ENCODE measurements at regions not wholly inside any gene's neighbourhood (a gene's known extent, or its start where the extent isn't known, plus 50 kb on each side); places are given as distances from the start of the nearest gene placed in this dataset.

GRCh38 chr2:219916281-219916680 lies 288.9 kb downstream of the SLC4A3 start:
- no peaks in the 10 kb centered on the region for H3K9me3 ChIP-seq
- H3K27me3 ChIP-seq, result no peaks in the 10 kb centered on the region
- DNase-seq, result no peak
- H3K27ac ChIP-seq, result no peak overlapping the region
- intact Hi-C loops (cut with DNase I), result loop anchor here in 1 of 4 donors (10.0 kb wide), 1 partner anchor 171 kb away; no protein-coding TSS in a partner anchor
- TF ChIP-seq POLR2A (IDR thresholded peaks at IDR 0.05) (no peak), CTCF (IDR thresholded peaks at IDR 0.05) (no peak), EP300 (IDR thresholded peaks at IDR 0.05) (no peak)
- no peaks in the 10 kb centered on the region for H3K36me3 ChIP-seq
- WGBS, 3 donors, result 91 to 99% (median 97%) methylated on average over 6 of the region's 6 CpGs
- no peak overlapping the region for H3K4me3 ChIP-seq
- H3K4me1 ChIP-seq (ENCODE audit: insufficient read depth), result peaks cover 3% of the 10 kb centered on the region

- DNase-seq, result no peak
- no peak for TF ChIP-seq POLR2A (IDR thresholded peaks at IDR 0.05)
- TF ChIP-seq EP300 (IDR thresholded peaks at IDR 0.05), result no peak
- no peak for TF ChIP-seq CTCF (IDR thresholded peaks at IDR 0.05)
- Histone ChIP-seq H3K4me3 (no peak overlapping the region), H3K27me3 (no peaks in the 10 kb centered on the region), H3K4me1 (ENCODE audit: insufficient read depth) (peaks cover 3% of the 10 kb centered on the region), H3K9me3 (no peaks in the 10 kb centered on the region), H3K27ac (no peak overlapping the region), H3K36me3 (no peaks in the 10 kb centered on the region)
- intact Hi-C loops (cut with DNase I), result loop anchor here in 1 of 4 donors (10.0 kb wide), 1 partner anchor 172 kb away; no protein-coding TSS in a partner anchor
- WGBS, 3 donors, result 65 to 79% (median 71%) methylated on average over 3 of the region's 3 CpGs
Measured at GRCh38 chr2:219916726-219917440, 289.5 kb downstream of the SLC4A3 start.

- 11 to 37% (median 34%) methylated on average over 3 of the region's 3 CpGs for WGBS, 3 donors
- TF ChIP-seq POLR2A (IDR thresholded peaks at IDR 0.05) (no peak), CTCF (IDR thresholded peaks at IDR 0.05) (no peak), EP300 (IDR thresholded peaks at IDR 0.05) (no peak)
- no peaks in the 10 kb centered on the region for H3K36me3 ChIP-seq
- H3K27ac ChIP-seq, result no peak overlapping the region
- H3K4me1 ChIP-seq (ENCODE audit: insufficient read depth), result no peaks in the 10 kb centered on the region
- DNase-seq, result no peak
- intact Hi-C loops (cut with DNase I), result loop anchor here in 1 of 4 donors (10.0 kb wide), 1 partner anchor 173 kb away; no protein-coding TSS in a partner anchor
- H3K27me3 ChIP-seq, result no peaks in the 10 kb centered on the region
- no peak overlapping the region for H3K4me3 ChIP-seq
- no peaks in the 10 kb centered on the region for H3K9me3 ChIP-seq
Measured at GRCh38 chr2:219918254-219918653, 290.8 kb downstream of the SLC4A3 start.

- no peak for DNase-seq
- no peak for TF ChIP-seq EP300 (IDR thresholded peaks at IDR 0.05)
- no peak for TF ChIP-seq CTCF (IDR thresholded peaks at IDR 0.05)
- Histone ChIP-seq H3K9me3 (no peaks in the 10 kb centered on the region), H3K36me3 (no peaks in the 10 kb centered on the region), H3K27me3 (no peaks in the 10 kb centered on the region), H3K4me3 (no peak overlapping the region), H3K4me1 (ENCODE audit: insufficient read depth) (no peaks in the 10 kb centered on the region), H3K27ac (no peak overlapping the region)
- intact Hi-C loops (cut with DNase I), result loop anchor here in 1 of 4 donors (10.0 kb wide), 1 partner anchor 174 kb away; no protein-coding TSS in a partner anchor
- WGBS, 3 donors, result 91 to 93% (median 91%) methylated on average over 4 of the region's 4 CpGs
Measured at GRCh38 chr2:219918944-219919343, 291.5 kb downstream of the SLC4A3 start.
